GM23338 (cell line): ENCODE measurements at regions not wholly inside any gene's neighbourhood (a gene's known extent, or its start where the extent isn't known, plus 50 kb on each side); places are given as distances from the start of the nearest gene placed in this dataset.

Source experiments
- ATAC-seq: fragments of 200-7000 bp; cut with Tn5 transposase; 3 replicates; pipeline ENCODE4 v1.9.1; 2020
- DNase-seq: peaks from one replicate; pipeline ENCODE4 v3.0.0-alpha.2; 2015; ENCODE audit warnings: low spot score
- H2AFZ ChIP-seq: fragments of 200-600 bp; sonication (generic); 2 replicates; pipeline ENCODE4 v1.8.0; 2016; ENCODE audit warnings: antibody characterized with exemption, mild to moderate bottlenecking, moderate library complexity
- H3F3A ChIP-seq: fragments of 200-600 bp; sonication (generic); replicated peaks from 2 replicates; pipeline ENCODE4 v1.8.0; 2017; ENCODE audit warnings: antibody characterized with exemption, mixed run types, low read depth
- H3K27ac ChIP-seq: fragments of 200-600 bp; sonication (generic); 2 replicates; pipeline ENCODE4 v1.6.1; 2016; ENCODE audit warnings: low read depth
- H3K27me3 ChIP-seq: fragments of 200-600 bp; sonication (generic); 2 replicates; pipeline ENCODE4 v1.8.0; 2016; ENCODE audit warnings: mild to moderate bottlenecking, mixed run types, moderate library complexity; ENCODE audit not compliant: insufficient read depth
- H3K36me3 ChIP-seq: fragments of 200-600 bp; sonication (generic); 2 replicates; pipeline ENCODE4 v1.8.0; 2016; ENCODE audit warnings: mild to moderate bottlenecking; ENCODE audit not compliant: insufficient read depth
- H3K4me1 ChIP-seq: fragments of 200-600 bp; sonication (generic); 2 replicates; pipeline ENCODE4 v1.8.0; 2016; ENCODE audit warnings: mild to moderate bottlenecking, moderate library complexity; ENCODE audit not compliant: insufficient read depth
- H3K4me2 ChIP-seq: fragments of 200-600 bp; sonication (generic); 2 replicates; pipeline ENCODE4 v1.7.1; 2017; ENCODE audit warnings: mixed run types
- H3K4me3 ChIP-seq: fragments of 200-600 bp; sonication (generic); 2 replicates; pipeline ENCODE4 v1.6.1; 2016; ENCODE audit warnings: mixed run types
- H3K79me2 ChIP-seq: fragments of 200-600 bp; sonication (generic); replicated peaks from 2 replicates; pipeline ENCODE4 v1.8.0; 2017; ENCODE audit warnings: mild to moderate bottlenecking; ENCODE audit not compliant: insufficient read depth
- H3K9me2 ChIP-seq: fragments of 200-600 bp; sonication (generic); 2 replicates; pipeline ENCODE4 v1.8.0; 2017; ENCODE audit not compliant: insufficient read depth
- H4K20me1 ChIP-seq: fragments of 200-600 bp; sonication (generic); replicated peaks from 2 replicates; pipeline ENCODE4 v1.8.0; 2017; ENCODE audit warnings: mild to moderate bottlenecking; ENCODE audit not compliant: insufficient read depth
- H3K27ac Mint-ChIP-seq: 2 replicates; pipeline ENCODE4 v1.8.0; 2020; ENCODE audit warnings: inconsistent platforms, mild to moderate bottlenecking, moderate library complexity, mixed read lengths
- H3K27me3 Mint-ChIP-seq: 3 replicates; pipeline ENCODE4 v1.8.0; 2022; ENCODE audit warnings: low read depth, mild to moderate bottlenecking, moderate library complexity, mixed read lengths, inconsistent platforms; ENCODE audit not compliant: insufficient read depth, poor library complexity
- H3K36me3 Mint-ChIP-seq: 3 replicates; pipeline ENCODE4 v1.8.0; 2021; ENCODE audit warnings: low read depth, mild to moderate bottlenecking, inconsistent platforms, moderate library complexity, mixed read lengths
- H3K4me1 Mint-ChIP-seq: 3 replicates; pipeline ENCODE4 v1.8.0; 2020; ENCODE audit warnings: mild to moderate bottlenecking, inconsistent platforms, mixed read lengths
- H3K4me3 Mint-ChIP-seq: 3 replicates; pipeline ENCODE4 v1.8.0; 2021; ENCODE audit warnings: moderate library complexity, mild to moderate bottlenecking, inconsistent platforms, mixed read lengths
- H3K9me3 Mint-ChIP-seq: 3 replicates; pipeline ENCODE4 v1.8.0; 2020; ENCODE audit warnings: moderate library complexity, mild to moderate bottlenecking, inconsistent platforms, mixed read lengths
- CREB1 ChIP-seq: fragments of 250-450 bp; sonication (Bioruptor Pico); IDR thresholded peaks from 2 replicates; pipeline ENCODE4 v1.5.0; 2020; ENCODE audit warnings: low read depth, mild to moderate bottlenecking, moderate library complexity
- EZH2 ChIP-seq: fragments of 200-600 bp; sonication (generic); IDR thresholded peaks from one replicate; pipeline ENCODE4 v1.8.0; 2017; ENCODE audit warnings: antibody characterized with exemption, mild to moderate bottlenecking, low read depth; ENCODE audit not compliant: unreplicated experiment
- EZH2phosphoT487 ChIP-seq: fragments of 200-600 bp; sonication (generic); IDR thresholded peaks from one replicate; pipeline ENCODE4 v1.8.1; 2018; ENCODE audit warnings: antibody characterized with exemption; ENCODE audit not compliant: unreplicated experiment
- JUNB ChIP-seq: IDR thresholded peaks from one replicate; pipeline ENCODE4 v1.6.1; 2016; ENCODE audit warnings: antibody characterized with exemption; ENCODE audit not compliant: unreplicated experiment
- POLR2AphosphoS5 ChIP-seq: IDR thresholded peaks from 2 replicates; pipeline ENCODE4 v1.6.1; 2016; ENCODE audit warnings: antibody characterized with exemption, low read depth
- ZNF114 ChIP-seq: fragments of 250-450 bp; sonication (Bioruptor Pico); IDR thresholded peaks from 2 replicates; pipeline ENCODE4 v1.5.0; 2020; ENCODE audit warnings: mild to moderate bottlenecking, moderate library complexity
- TF ChIP-seq, protein P1 (sequence below): fragments of 250-450 bp; sonication (Bioruptor Pico); IDR thresholded peaks from 2 replicates; pipeline ENCODE4 v1.5.0; 2020; ENCODE audit warnings: mild to moderate bottlenecking, moderate library complexity
- TF ChIP-seq, protein P2 (sequence below): IDR thresholded peaks from 2 replicates; pipeline ENCODE4 v1.6.1; 2016; ENCODE audit warnings: antibody characterized with exemption
- TF ChIP-seq, protein P3 (sequence below), 2 experiments: fragments of 200-600 bp in 1 of 2; sonication (generic) in 1 of 2; conservative IDR thresholded peaks; 2 replicates each; pipeline versions ENCODE4 v1.5.1 to v1.6.1; 2016 to 2017; ENCODE audit warnings: antibody characterized with exemption in 2 of 2, low read depth in 2 of 2, mild to moderate bottlenecking in 2 of 2, moderate library complexity in 1 of 2

GRCh38 chr12:91857813-91858542 is 287.7 kb downstream of the BTG1 start (continued):
- TF ChIP-seq, protein P1, sequence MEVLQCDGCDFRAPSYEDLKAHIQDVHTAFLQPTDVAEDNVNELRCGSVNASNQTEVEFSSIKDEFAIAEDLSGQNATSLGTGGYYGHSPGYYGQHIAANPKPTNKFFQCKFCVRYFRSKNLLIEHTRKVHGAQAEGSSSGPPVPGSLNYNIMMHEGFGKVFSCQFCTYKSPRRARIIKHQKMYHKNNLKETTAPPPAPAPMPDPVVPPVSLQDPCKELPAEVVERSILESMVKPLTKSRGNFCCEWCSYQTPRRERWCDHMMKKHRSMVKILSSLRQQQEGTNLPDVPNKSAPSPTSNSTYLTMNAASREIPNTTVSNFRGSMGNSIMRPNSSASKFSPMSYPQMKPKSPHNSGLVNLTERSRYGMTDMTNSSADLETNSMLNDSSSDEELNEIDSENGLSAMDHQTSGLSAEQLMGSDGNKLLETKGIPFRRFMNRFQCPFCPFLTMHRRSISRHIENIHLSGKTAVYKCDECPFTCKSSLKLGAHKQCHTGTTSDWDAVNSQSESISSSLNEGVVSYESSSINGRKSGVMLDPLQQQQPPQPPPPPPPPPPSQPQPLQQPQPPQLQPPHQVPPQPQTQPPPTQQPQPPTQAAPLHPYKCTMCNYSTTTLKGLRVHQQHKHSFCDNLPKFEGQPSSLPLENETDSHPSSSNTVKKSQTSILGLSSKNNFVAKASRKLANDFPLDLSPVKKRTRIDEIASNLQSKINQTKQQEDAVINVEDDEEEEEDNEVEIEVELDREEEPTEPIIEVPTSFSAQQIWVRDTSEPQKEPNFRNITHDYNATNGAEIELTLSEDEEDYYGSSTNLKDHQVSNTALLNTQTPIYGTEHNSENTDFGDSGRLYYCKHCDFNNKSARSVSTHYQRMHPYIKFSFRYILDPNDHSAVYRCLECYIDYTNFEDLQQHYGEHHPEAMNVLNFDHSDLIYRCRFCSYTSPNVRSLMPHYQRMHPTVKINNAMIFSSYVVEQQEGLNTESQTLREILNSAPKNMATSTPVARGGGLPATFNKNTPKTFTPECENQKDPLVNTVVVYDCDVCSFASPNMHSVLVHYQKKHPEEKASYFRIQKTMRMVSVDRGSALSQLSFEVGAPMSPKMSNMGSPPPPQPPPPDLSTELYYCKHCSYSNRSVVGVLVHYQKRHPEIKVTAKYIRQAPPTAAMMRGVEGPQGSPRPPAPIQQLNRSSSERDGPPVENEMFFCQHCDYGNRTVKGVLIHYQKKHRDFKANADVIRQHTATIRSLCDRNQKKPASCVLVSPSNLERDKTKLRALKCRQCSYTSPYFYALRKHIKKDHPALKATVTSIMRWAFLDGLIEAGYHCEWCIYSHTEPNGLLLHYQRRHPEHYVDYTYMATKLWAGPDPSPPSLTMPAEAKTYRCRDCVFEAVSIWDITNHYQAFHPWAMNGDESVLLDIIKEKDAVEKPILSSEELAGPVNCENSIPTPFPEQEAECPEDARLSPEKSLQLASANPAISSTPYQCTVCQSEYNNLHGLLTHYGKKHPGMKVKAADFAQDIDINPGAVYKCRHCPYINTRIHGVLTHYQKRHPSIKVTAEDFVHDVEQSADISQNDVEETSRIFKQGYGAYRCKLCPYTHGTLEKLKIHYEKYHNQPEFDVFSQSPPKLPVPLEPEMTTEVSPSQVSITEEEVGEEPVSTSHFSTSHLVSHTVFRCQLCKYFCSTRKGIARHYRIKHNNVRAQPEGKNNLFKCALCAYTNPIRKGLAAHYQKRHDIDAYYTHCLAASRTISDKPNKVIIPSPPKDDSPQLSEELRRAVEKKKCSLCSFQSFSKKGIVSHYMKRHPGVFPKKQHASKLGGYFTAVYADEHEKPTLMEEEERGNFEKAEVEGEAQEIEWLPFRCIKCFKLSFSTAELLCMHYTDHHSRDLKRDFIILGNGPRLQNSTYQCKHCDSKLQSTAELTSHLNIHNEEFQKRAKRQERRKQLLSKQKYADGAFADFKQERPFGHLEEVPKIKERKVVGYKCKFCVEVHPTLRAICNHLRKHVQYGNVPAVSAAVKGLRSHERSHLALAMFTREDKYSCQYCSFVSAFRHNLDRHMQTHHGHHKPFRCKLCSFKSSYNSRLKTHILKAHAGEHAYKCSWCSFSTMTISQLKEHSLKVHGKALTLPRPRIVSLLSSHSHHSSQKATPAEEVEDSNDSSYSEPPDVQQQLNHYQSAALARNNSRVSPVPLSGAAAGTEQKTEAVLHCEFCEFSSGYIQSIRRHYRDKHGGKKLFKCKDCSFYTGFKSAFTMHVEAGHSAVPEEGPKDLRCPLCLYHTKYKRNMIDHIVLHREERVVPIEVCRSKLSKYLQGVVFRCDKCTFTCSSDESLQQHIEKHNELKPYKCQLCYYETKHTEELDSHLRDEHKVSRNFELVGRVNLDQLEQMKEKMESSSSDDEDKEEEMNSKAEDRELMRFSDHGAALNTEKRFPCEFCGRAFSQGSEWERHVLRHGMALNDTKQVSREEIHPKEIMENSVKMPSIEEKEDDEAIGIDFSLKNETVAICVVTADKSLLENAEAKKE (CRISPR knock-in tag): no peak
- TF ChIP-seq POLR2AphosphoS5: no peak
- TF ChIP-seq, protein P2, sequence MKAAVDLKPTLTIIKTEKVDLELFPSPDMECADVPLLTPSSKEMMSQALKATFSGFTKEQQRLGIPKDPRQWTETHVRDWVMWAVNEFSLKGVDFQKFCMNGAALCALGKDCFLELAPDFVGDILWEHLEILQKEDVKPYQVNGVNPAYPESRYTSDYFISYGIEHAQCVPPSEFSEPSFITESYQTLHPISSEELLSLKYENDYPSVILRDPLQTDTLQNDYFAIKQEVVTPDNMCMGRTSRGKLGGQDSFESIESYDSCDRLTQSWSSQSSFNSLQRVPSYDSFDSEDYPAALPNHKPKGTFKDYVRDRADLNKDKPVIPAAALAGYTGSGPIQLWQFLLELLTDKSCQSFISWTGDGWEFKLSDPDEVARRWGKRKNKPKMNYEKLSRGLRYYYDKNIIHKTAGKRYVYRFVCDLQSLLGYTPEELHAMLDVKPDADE: no peak

- no peaks in the 10 kb centered on the region for H4K20me1 ChIP-seq
- H2AFZ ChIP-seq: no peak overlapping the region
- H3K27ac Mint-ChIP-seq: no peak overlapping the region
- no peak overlapping the region for H3K4me2 ChIP-seq
- no peak for DNase-seq
- H3K27me3 Mint-ChIP-seq: peaks cover 1% of the 10 kb centered on the region
- H3K4me3 Mint-ChIP-seq: no peak overlapping the region
- H3K4me1 ChIP-seq: no peaks in the 10 kb centered on the region
- H3K4me3 ChIP-seq: no peak overlapping the region
- no peaks in the 10 kb centered on the region; the same call in 2 of the 3 replicates for H3K4me1 Mint-ChIP-seq
- no peaks in the 10 kb centered on the region for H3F3A ChIP-seq
- no peaks in the 10 kb centered on the region for H3K79me2 ChIP-seq
- no peaks in the 10 kb centered on the region for H3K36me3 ChIP-seq
- H3K27ac ChIP-seq: no peak overlapping the region
- no peaks in the 10 kb centered on the region for H3K27me3 ChIP-seq
- H3K36me3 Mint-ChIP-seq: no peaks in the 10 kb centered on the region
- ATAC-seq: no peak
- no peaks in the 10 kb centered on the region for H3K9me3 Mint-ChIP-seq
- H3K9me2 ChIP-seq: no peaks in the 10 kb centered on the region
- TF ChIP-seq, protein P3, sequence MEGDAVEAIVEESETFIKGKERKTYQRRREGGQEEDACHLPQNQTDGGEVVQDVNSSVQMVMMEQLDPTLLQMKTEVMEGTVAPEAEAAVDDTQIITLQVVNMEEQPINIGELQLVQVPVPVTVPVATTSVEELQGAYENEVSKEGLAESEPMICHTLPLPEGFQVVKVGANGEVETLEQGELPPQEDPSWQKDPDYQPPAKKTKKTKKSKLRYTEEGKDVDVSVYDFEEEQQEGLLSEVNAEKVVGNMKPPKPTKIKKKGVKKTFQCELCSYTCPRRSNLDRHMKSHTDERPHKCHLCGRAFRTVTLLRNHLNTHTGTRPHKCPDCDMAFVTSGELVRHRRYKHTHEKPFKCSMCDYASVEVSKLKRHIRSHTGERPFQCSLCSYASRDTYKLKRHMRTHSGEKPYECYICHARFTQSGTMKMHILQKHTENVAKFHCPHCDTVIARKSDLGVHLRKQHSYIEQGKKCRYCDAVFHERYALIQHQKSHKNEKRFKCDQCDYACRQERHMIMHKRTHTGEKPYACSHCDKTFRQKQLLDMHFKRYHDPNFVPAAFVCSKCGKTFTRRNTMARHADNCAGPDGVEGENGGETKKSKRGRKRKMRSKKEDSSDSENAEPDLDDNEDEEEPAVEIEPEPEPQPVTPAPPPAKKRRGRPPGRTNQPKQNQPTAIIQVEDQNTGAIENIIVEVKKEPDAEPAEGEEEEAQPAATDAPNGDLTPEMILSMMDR (conservative IDR thresholded peaks at IDR 0.05; ENCODE audit: low read depth in 2 of 2): no peak
- TF ChIP-seq CREB1 (CRISPR knock-in tag): no peak
- no peak for TF ChIP-seq ZNF114 (CRISPR knock-in tag)
- no peak for TF ChIP-seq POLR2AphosphoS5
- TF ChIP-seq EZH2: no peak
- no peak for TF ChIP-seq EZH2phosphoT487
- TF ChIP-seq JUNB: no peak
- TF ChIP-seq, protein P2: no peak
Observed at GRCh38 chr12:91854725-91855124, 290.9 kb downstream of the BTG1 start.
